SK-N-MC (cell line): ENCODE measurements at regions not wholly inside any gene's neighbourhood (a gene's known extent, or its start where the extent isn't known, plus 50 kb on each side); places are given as distances from the start of the nearest gene placed in this dataset.

Experiments used
- DNase-seq: peaks from one replicate; pipeline ENCODE4 v3.0.0-alpha.2; 2011; ENCODE audit warnings: low read depth, low spot score
- H3K27ac ChIP-seq: fragments of 200-600 bp; sonication (generic); 2 replicates; pipeline ENCODE4 v1.5.1; 2016; ENCODE audit warnings: mixed run types
- H3K36me3 ChIP-seq: fragments of 200-600 bp; sonication (generic); 2 replicates; pipeline ENCODE4 v1.6.1; 2017; ENCODE audit warnings: antibody characterized with exemption, low read length, mixed read lengths; ENCODE audit not compliant: insufficient read depth
- H3K4me3 ChIP-seq: fragments of 200-600 bp; sonication (generic); 2 replicates; pipeline ENCODE4 v1.5.1; 2016
- H3K9ac ChIP-seq: fragments of 200-600 bp; sonication (generic); 2 replicates; pipeline ENCODE4 v1.8.0; 2017; ENCODE audit warnings: mixed run types, mixed read lengths; ENCODE audit not compliant: insufficient read length
- H3K9me3 ChIP-seq: fragments of 200-600 bp; sonication (generic); 2 replicates; pipeline ENCODE4 v1.6.1; 2017; ENCODE audit warnings: low read depth, mild to moderate bottlenecking, antibody characterized with exemption, low read length, moderate library complexity, mixed read lengths
- EZH2 ChIP-seq: fragments of 200-600 bp; sonication (generic); IDR thresholded peaks from one replicate; pipeline ENCODE4 v1.6.1; 2017; ENCODE audit warnings: antibody characterized with exemption
- FOXP2 ChIP-seq: optimal IDR thresholded peaks from 2 replicates; pipeline ENCODE3; 2011; ENCODE audit warnings: mild to moderate bottlenecking, moderate library complexity; ENCODE audit not compliant: insufficient read depth; ENCODE audit errors: extremely low read length, control extremely low read depth
- POLR2AphosphoS5 ChIP-seq: IDR thresholded peaks from 2 replicates; pipeline ENCODE4 v1.6.1; 2012; ENCODE audit warnings: mild to moderate bottlenecking, low read depth, low read length, borderline replicate concordance

DNA sequence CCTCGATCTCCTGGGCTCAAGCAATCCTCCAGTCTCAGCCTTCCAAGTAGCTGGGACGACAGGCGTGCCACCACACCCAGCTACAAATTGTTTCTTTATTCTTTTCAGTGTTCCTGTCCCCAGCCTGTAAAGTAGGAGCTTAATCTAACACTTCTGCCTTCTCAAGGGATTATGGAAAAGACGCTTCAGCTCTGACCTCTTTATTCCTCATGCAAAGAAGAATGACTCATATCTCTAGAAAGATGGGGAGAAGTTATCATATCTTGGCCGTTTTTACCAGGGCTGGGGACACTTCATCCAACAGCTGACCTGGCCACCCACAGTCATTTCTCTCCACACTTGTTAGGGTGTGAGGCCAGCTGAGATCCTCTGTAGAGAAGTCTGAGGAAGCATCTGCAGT lies 172.6 kb downstream of the HAPSTR1 start:
- Histone ChIP-seq H3K9ac (no peak overlapping the region), H3K27ac (no peak overlapping the region), H3K36me3 (no peaks in the 10 kb centered on the region), H3K4me3 (no peak overlapping the region), H3K9me3 (no peaks in the 10 kb centered on the region; the same call in 1 of the 2 replicates)
- TF ChIP-seq POLR2AphosphoS5 (no peak), FOXP2 (no peak), EZH2 (no peak)
- no peak for DNase-seq

DNA sequence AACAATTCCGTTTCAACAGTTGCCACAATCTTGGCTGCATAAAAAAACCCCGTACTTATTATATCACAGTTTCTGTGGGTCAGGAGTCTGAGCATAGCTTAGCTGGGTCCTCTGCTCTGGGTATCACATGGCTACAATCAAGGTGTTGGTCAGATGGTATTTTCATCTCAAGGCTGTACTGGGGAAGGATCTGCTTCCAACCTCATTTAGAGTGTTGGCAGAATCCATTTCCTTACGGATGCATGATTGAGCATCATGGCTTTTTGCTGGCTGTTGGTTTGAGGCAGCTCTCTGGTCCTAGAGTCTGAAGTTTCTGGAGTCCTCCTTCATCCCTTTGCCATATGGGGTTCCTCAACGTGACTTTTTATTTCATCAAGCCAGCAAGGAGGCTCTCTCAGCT lies 177.0 kb downstream of the HAPSTR1 start:
- DNase-seq: no peak
- no peak overlapping the region for H3K27ac ChIP-seq
- H3K9ac ChIP-seq: no peak overlapping the region
- H3K9me3 ChIP-seq: no peaks in the 10 kb centered on the region; the same call in 1 of the 2 replicates
- TF ChIP-seq EZH2 (no peak), POLR2AphosphoS5 (no peak)
- H3K36me3 ChIP-seq: no peaks in the 10 kb centered on the region
- no peak overlapping the region for H3K4me3 ChIP-seq

DNA sequence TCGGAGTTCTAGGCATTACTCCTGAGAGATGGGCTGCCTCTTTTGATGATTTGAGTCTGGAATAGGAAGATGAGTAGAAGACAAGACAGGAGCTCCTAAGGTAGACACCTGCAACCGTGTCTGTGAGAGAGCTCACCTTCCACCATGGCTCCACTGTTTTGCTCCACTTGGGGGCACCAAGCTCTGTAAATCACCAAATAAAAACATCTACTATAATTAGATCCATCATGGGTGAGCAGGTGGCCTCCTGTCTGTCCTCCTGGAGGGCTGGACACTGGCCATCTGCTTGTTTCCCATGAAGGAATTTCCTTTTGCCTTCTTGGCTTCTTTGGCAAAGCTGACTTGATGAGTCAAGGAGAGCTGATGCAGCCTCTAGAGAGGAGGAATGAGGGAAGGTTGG lies 179.0 kb downstream of the HAPSTR1 start:
- H3K4me3 ChIP-seq: no peak overlapping the region
- no peak for TF ChIP-seq POLR2AphosphoS5
- TF ChIP-seq EZH2: no peak
- no peak for TF ChIP-seq FOXP2
- H3K9me3 ChIP-seq: no peaks in the 10 kb centered on the region; the same call in 1 of the 2 replicates
- H3K36me3 ChIP-seq: no peaks in the 10 kb centered on the region
- H3K9ac ChIP-seq: no peak overlapping the region
- no peak overlapping the region for H3K27ac ChIP-seq
- DNase-seq: no peak

DNA sequence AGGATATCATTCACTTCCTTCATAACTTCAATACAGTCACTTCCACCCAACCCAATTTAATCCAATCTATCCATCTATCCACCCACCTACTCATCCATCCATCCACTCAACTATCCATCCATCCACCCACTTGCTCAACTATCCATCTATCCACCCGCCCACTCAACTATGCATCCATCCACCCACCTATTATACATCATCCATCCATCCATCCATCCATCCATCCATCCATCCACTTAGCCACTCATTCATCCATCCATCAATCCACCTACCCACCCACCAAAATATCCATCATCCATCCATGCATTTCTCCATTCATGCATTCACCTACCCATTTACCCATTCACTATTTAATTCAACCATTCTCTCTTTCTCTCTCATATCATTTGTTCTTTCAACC lies 179.5 kb downstream of the HAPSTR1 start:
- no peak overlapping the region for H3K9ac ChIP-seq
- no peak for DNase-seq
- H3K27ac ChIP-seq: no peak overlapping the region
- TF ChIP-seq FOXP2 (no peak), EZH2 (no peak), POLR2AphosphoS5 (no peak)
- H3K9me3 ChIP-seq: no peaks in the 10 kb centered on the region; the same call in 1 of the 2 replicates
- H3K4me3 ChIP-seq: no peak overlapping the region
- no peaks in the 10 kb centered on the region for H3K36me3 ChIP-seq

DNA sequence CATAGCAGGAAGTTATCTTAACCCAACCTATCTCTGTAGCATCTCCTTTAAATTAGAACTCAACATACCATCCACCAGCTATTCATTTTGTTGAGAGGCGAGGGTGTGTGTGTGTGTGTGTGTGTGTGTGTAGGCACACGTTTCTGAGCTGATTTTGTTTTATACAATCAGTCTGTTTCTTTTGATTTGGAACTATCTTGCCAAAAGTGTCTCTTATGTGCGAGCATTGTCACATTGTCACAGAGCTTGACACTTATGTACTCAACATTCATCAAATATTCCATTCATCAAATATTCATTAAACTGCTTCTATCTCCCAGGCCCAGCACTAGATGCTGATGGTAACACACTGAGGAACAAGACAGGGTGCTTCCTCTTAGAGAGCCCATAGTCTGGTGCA lies 180.4 kb downstream of the HAPSTR1 start:
- TF ChIP-seq FOXP2 (no peak), POLR2AphosphoS5 (no peak), EZH2 (no peak)
- DNase-seq: no peak
- H3K36me3 ChIP-seq: no peaks in the 10 kb centered on the region
- H3K9me3 ChIP-seq: no peaks in the 10 kb centered on the region
- no peak overlapping the region for H3K9ac ChIP-seq
- no peak overlapping the region for H3K27ac ChIP-seq
- no peak overlapping the region for H3K4me3 ChIP-seq

DNA sequence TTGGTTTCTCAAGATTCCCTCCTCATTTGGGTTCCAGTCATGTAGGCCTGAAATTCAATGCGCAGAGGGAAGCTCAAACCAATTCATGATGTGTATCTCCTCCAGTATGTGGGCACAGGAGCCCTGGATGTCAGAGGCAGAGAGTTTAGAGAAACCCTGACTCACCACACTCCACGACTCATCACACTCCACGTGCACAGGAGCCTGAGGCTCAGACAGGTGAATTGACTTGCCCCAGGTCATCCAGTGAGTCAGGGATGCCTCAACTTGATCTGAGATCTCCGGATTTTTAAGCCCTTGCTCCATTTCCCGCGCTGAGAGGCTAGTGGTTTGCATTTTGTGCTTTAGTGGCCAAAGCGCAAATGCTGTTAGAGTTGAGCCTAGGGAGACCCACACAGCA lies 183.9 kb downstream of the HAPSTR1 start:
- no peak overlapping the region for H3K4me3 ChIP-seq
- H3K9me3 ChIP-seq: no peaks in the 10 kb centered on the region
- no peak for DNase-seq

DNA sequence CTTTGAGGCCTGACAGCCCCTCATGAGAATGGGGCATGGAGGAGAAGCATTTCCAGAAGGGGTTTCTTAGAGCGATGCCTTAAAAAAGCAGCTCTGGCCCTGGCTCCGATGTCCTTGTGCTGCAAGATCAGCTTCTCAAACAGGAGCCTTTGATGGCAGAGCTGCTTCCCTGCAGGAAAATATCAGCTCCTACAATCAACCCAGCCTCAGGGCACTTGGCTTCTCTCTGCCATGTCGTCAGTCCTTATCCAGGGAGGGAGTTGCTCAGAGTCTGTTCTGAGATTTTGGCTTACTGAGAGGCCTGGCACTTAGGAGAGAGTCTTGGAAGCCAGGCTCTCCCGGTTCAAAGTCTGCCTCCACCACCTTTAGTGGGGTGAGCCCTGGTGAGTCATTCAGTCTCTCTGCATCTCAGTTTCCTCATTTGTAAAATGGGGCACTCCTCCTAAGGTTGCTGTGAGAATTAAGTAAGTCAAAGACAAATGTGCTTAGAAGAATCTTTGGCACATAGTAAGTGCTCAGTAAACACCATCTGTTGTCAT lies 184.4 kb downstream of the HAPSTR1 start:
- no peak overlapping the region for H3K9ac ChIP-seq
- TF ChIP-seq POLR2AphosphoS5: no peak
- TF ChIP-seq FOXP2: no peak
- no peak for TF ChIP-seq EZH2
- no peak for DNase-seq
- no peaks in the 10 kb centered on the region for H3K36me3 ChIP-seq
- no peak overlapping the region for H3K27ac ChIP-seq
- H3K4me3 ChIP-seq: no peak overlapping the region
- H3K9me3 ChIP-seq: no peaks in the 10 kb centered on the region

More for the DNA sequence above, 183.9 kb downstream of the HAPSTR1 start:
- no peak for TF ChIP-seq FOXP2
- no peak for TF ChIP-seq EZH2
- no peaks in the 10 kb centered on the region for H3K36me3 ChIP-seq
- no peak overlapping the region for H3K27ac ChIP-seq
- no peak overlapping the region for H3K9ac ChIP-seq

DNA sequence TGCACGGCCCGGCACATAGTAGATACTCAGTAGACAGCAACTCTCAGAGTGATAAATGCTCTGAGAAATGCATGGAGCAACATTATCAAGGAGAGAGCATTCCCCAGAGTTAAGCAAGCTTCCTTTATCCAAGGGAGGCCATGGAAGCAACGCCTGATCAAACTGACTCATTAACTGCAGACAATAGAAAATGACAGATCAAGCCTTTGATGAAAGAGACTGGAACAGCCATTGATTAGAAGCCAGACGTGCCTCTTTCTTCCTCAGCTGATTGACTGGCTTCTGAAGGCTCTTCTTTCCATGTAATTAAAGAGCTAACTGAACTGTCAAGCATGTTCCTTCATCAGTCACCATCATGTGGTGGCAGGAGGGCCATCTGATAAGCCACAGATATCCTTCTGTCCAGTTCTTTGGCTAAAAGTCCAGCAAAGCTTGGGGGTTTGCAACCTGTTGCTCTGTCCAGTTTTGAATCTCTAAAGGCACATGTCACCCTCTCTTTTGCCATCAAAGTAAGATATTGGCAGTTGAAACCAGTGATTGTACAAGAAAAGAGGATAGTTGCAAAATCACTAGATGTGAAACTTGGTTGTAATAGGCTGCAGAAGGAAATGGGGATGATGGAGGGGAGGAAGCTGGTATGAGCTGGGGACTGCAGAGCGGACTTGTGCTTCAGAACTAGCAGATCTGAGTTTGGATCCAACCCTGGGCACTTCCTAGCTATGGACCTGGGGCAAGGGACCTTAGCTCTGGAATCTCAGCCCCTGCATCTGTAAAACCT lies 188.0 kb downstream of the HAPSTR1 start:
- TF ChIP-seq POLR2AphosphoS5: no peak
- no peak for TF ChIP-seq EZH2
- no peak for TF ChIP-seq FOXP2
- H3K9ac ChIP-seq: no peak overlapping the region
- no peaks in the 10 kb centered on the region for H3K36me3 ChIP-seq
- H3K27ac ChIP-seq: no peak overlapping the region
- no peak overlapping the region for H3K4me3 ChIP-seq
- DNase-seq: no peak
- no peaks in the 10 kb centered on the region for H3K9me3 ChIP-seq

DNA sequence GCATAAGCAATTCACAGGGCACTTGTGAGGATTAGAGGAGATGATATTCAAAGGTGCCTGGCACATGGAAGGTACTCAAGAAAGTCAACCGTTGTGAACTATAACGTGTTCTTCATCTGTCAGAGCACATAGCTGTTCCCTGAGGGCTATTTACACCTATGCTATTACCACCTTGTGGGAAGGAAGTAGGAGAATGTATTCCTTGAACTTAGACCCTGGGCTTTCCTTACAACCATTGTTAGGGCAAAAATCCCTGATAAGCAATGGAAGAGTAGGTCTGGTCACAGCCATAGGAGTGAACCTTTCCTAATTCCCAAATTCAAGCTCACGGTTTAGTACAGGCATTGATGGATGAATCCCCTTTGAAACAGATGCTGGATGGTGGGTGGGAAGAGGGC lies 188.6 kb downstream of the HAPSTR1 start:
- Histone ChIP-seq H3K27ac (no peak overlapping the region), H3K4me3 (no peak overlapping the region), H3K9ac (no peak overlapping the region), H3K36me3 (no peaks in the 10 kb centered on the region), H3K9me3 (no peaks in the 10 kb centered on the region)
- no peak for DNase-seq
- TF ChIP-seq FOXP2 (no peak), EZH2 (no peak), POLR2AphosphoS5 (no peak)
